ENCODE measurements at regions not wholly inside any gene's neighbourhood (a gene's known extent, or its start where the extent isn't known, plus 50 kb on each side); places are given as distances from the start of the nearest gene placed in this dataset.

- TF ChIP-seq SP1 (IDR thresholded peaks at IDR 0.05) (no peak), BHLHE40 (IDR thresholded peaks at IDR 0.05; ENCODE audit: borderline replicate concordance) (no peak)
Observed at GRCh38 chr2:62412347-62412742, 93.7 kb downstream of the TMEM17 start.
